Lung (tissue), 11 donors: ENCODE measurements at regions not wholly inside any gene's neighbourhood (a gene's known extent, or its start where the extent isn't known, plus 50 kb on each side); places are given as distances from the start of the nearest gene placed in this dataset.

Experiments
- ATAC-seq: fragments of 200-7000 bp; cut with Tn5 transposase; one replicate; pipeline ENCODE4 v1.9.1; 2020; ENCODE audit warnings: moderate number of reproducible peaks; ENCODE audit not compliant: insufficient read depth, low FRiP score
- DNase-seq, 3 donors: peaks; one replicate each; pipeline ENCODE4 v3.0.0-alpha.2; 2013 to 2017
- H3K27ac ChIP-seq, 2 donors: one replicate each; pipeline ENCODE4 v1.5.1; 2013; ENCODE audit warnings: mild to moderate bottlenecking in 2 of 2, moderate library complexity in 2 of 2, control low read depth in 1 of 2, inconsistent platforms in 1 of 2, low read depth in 1 of 2, low read length in 1 of 2
- H3K27me3 ChIP-seq, 3 donors: one replicate each; pipeline ENCODE4 v1.5.1; 2013; ENCODE audit warnings: low read length in 2 of 3; ENCODE audit not compliant: control insufficient read depth in 3 of 3, insufficient read depth in 3 of 3
- H3K36me3 ChIP-seq, 4 donors: one replicate each; pipeline ENCODE4 v1.5.1; 2013; ENCODE audit warnings: low read length in 4 of 4, mild to moderate bottlenecking in 1 of 4, moderate library complexity in 1 of 4; ENCODE audit not compliant: control insufficient read depth in 4 of 4, insufficient read depth in 4 of 4
- H3K4me1 ChIP-seq, 5 donors: one replicate each; pipeline ENCODE4 v1.5.1; 2013; ENCODE audit warnings: low read length in 5 of 5, mild to moderate bottlenecking in 2 of 5, moderate library complexity in 1 of 5; ENCODE audit not compliant: control insufficient read depth in 5 of 5, insufficient read depth in 5 of 5
- H3K4me3 ChIP-seq: one replicate; pipeline ENCODE4 v1.5.1; 2013; ENCODE audit warnings: mild to moderate bottlenecking, control low read depth, moderate library complexity
- H3K9ac ChIP-seq, 2 donors: one replicate each; pipeline ENCODE4 v1.5.1; 2013; ENCODE audit warnings: low read length in 2 of 2, control low read depth in 1 of 2; ENCODE audit not compliant: insufficient read depth in 1 of 2
- H3K9me3 ChIP-seq, 4 donors: one replicate each; pipeline ENCODE4 v1.5.1; 2013; ENCODE audit warnings: low read length in 3 of 4, mild to moderate bottlenecking in 1 of 4, moderate library complexity in 1 of 4; ENCODE audit not compliant: control insufficient read depth in 4 of 4, insufficient read depth in 3 of 4
- CTCF ChIP-seq: IDR thresholded peaks from 2 replicates; pipeline ENCODE4 v1.5.1; 2012; ENCODE audit warnings: mild to moderate bottlenecking; ENCODE audit errors: control extremely low read depth, extremely low read depth
- WGBS, 2 donors: extraction: QIAGEN DNeasy Blood & Tissue Kit; methylation state at CpG; one replicate each; pipeline ENCODE4 v1.1.7; 2013; 5-methylcytosine and 5-hydroxymethylcytosine counted together
- donor health status: control.
- donor health status: control.
- donor health status: Bipolar disorder and iron deficiency.
- donor health status: healthy.
- donor health status: DM: yes; HTN: yes; CAD: no.

- ATAC-seq (no peak), DNase-seq (peak; percentile 37 to 64 (median 40))
- Histone ChIP-seq H3K4me3 (no peak overlapping the region), H3K9me3 (no peaks in the 10 kb centered on the region), H3K36me3 (no peaks in the 10 kb centered on the region), H3K4me1 (no peaks in the 10 kb centered on the region), H3K9ac (no peak overlapping the region), H3K27me3 (peaks cover 6 to 8% (median 7%) of the 10 kb centered on the region in 3 donors), H3K27ac (no peak overlapping the region)
- 52 to 64% methylated on average over 3 of the region's 3 CpGs for WGBS, 2 donors
- no peak for TF ChIP-seq CTCF
Observed at GRCh38 chr16:82460766-82461165, 166.0 kb upstream of the CDH13 start.

GRCh38 chr16:82459580-82460256 is 167.1 kb upstream of the CDH13 start:
- no peak overlapping the region for H3K4me3 ChIP-seq
- ATAC-seq (no peak), DNase-seq (no peak)
- no peak overlapping the region for H3K9ac ChIP-seq
- no peaks in the 10 kb centered on the region for H3K4me1 ChIP-seq
- no peak for TF ChIP-seq CTCF
- no peaks in the 10 kb centered on the region for H3K36me3 ChIP-seq
- WGBS, 2 donors, result 46 to 48% methylated on average over 11 of the region's 11 CpGs
- H3K27ac ChIP-seq, result no peak overlapping the region
- H3K27me3 ChIP-seq, result peaks cover 2 to 6% (median 5%) of the 10 kb centered on the region in 3 donors
- no peaks in the 10 kb centered on the region for H3K9me3 ChIP-seq

GRCh38 chr16:82456683-82457082 is 170.1 kb upstream of the CDH13 start:
- H3K36me3 ChIP-seq, result no peaks in the 10 kb centered on the region
- peaks cover 0 to 1% (median 0%) of the 10 kb centered on the region in 4 donors for H3K9me3 ChIP-seq
- 6 to 8% methylated on average over 4 of the region's 4 CpGs for WGBS, 2 donors
- H3K9ac ChIP-seq, result no peak overlapping the region
- peak; percentile 46 for TF ChIP-seq CTCF
- ATAC-seq (peak; percentile 81), DNase-seq (peak; percentile 55 to 72 (median 59))
- H3K4me3 ChIP-seq, result no peak overlapping the region
- H3K4me1 ChIP-seq, result no peaks in the 10 kb centered on the region
- peaks cover 2 to 6% (median 3%) of the 10 kb centered on the region in 3 donors for H3K27me3 ChIP-seq
- H3K27ac ChIP-seq, result no peak overlapping the region

- Histone ChIP-seq H3K4me1 (no peaks in the 10 kb centered on the region), H3K4me3 (no peak overlapping the region), H3K9me3 (peaks cover 0 to 1% (median 0%) of the 10 kb centered on the region in 4 donors), H3K9ac (no peak overlapping the region), H3K27me3 (peaks cover 2 to 6% (median 3%) of the 10 kb centered on the region in 3 donors), H3K27ac (no peak overlapping the region), H3K36me3 (no peaks in the 10 kb centered on the region)
- ATAC-seq, result no peak
- no peak for DNase-seq
- TF ChIP-seq CTCF, result no peak
- WGBS, 2 donors, result 88 to 91% methylated on average over 6 of the region's 6 CpGs
Observed at GRCh38 chr16:82454566-82454965, 172.2 kb upstream of the CDH13 start.
